GM23248 (cell line): ENCODE measurements at regions not wholly inside any gene's neighbourhood (a gene's known extent, or its start where the extent isn't known, plus 50 kb on each side); places are given as distances from the start of the nearest gene placed in this dataset.

Experiments
- EZH2 ChIP-seq: fragments of 200-600 bp; sonication (generic); IDR thresholded peaks from 2 replicates; pipeline ENCODE4 v1.6.1; 2018; ENCODE audit warnings: antibody characterized with exemption, mild to moderate bottlenecking; ENCODE audit not compliant: insufficient read depth, poor library complexity, severe bottlenecking
- EZH2phosphoT487 ChIP-seq: fragments of 200-600 bp; sonication (generic); IDR thresholded peaks from 2 replicates; pipeline ENCODE4 v1.6.1; 2018; ENCODE audit warnings: antibody characterized with exemption, moderate library complexity, mild to moderate bottlenecking, low read depth; ENCODE audit not compliant: insufficient read depth

DNA sequence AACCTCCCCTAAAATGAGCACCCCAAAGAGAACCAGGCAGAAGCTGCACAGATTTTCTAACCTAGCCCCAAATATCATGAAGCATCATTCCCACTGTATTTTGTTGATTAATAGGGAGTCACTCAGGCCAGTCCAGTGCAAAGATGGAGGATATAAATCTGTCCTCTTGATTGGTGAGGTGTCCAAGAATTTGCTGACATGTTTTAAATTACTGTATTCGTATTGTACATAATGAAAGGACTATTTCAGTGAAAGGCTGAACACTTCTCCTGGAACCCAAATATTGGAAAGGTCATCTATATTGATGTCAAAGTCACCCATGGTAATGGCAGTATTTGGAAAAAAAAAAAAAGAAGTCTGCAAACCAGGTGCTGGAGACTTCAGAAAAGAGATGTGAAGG is 477.5 kb downstream of the RMST start:
- no peak for TF ChIP-seq EZH2
- no peak for TF ChIP-seq EZH2phosphoT487
